NCI-H69 (cell line): ENCODE measurements at regions not wholly inside any gene's neighbourhood (a gene's known extent, or its start where the extent isn't known, plus 50 kb on each side); places are given as distances from the start of the nearest gene placed in this dataset.
"Not testable (repeated sequence)": the region's sequence is repeated elsewhere in the genome, so short reads cannot be mapped to it uniquely, and the experiment has no call there.

ENCODE experiments used
- DNase-seq: peaks from one replicate; lab custom pipeline; 2025; lab: John Stamatoyannopoulos, UW

- DNase-seq, result no peak
Observed at GRCh38 chr5:145104106-145104505, 731.0 kb downstream of the PRELID2 start.

- DNase-seq, result peak; percentile 50
Observed at GRCh38 chr5:145101246-145101645, 733.9 kb downstream of the PRELID2 start.

- no peak for DNase-seq
Observed at GRCh38 chr5:145090115-145090514, 745.0 kb downstream of the PRELID2 start.

- DNase-seq, result no peak
Observed at GRCh38 chr5:145084834-145085233, 750.3 kb downstream of the PRELID2 start.

- DNase-seq, result no peak
Observed at GRCh38 chr5:145077028-145077427, 758.1 kb downstream of the PRELID2 start.

- DNase-seq, result no peak
Observed at GRCh38 chr5:145076040-145076439, 759.1 kb downstream of the PRELID2 start.

GRCh38 chr5:145072889-145073288 is 762.3 kb downstream of the PRELID2 start:
- peak; percentile 89 for DNase-seq

GRCh38 chr5:145068721-145069120 is 766.4 kb downstream of the PRELID2 start:
- no peak for DNase-seq

GRCh38 chr5:145062280-145063062 is 772.7 kb downstream of the PRELID2 start:
- DNase-seq, result no peak

- DNase-seq, result peak; percentile 39
Observed at GRCh38 chr5:145056800-145057199, 778.3 kb downstream of the PRELID2 start.

- no peak for DNase-seq
Observed at GRCh38 chr5:145050181-145050580, 785.0 kb downstream of the PRELID2 start.

GRCh38 chr5:145044970-145045369 is 790.2 kb downstream of the PRELID2 start:
- no peak for DNase-seq

- no peak for DNase-seq
Observed at GRCh38 chr5:145028626-145029025, 806.5 kb downstream of the PRELID2 start.

GRCh38 chr5:145027286-145027685 is 807.9 kb downstream of the PRELID2 start:
- DNase-seq, result no peak

- no peak for DNase-seq
Observed at GRCh38 chr5:145025775-145026174, 809.4 kb downstream of the PRELID2 start.

- peak; percentile 11 for DNase-seq
Observed at GRCh38 chr5:145015146-145015545, 820.0 kb downstream of the PRELID2 start.

GRCh38 chr5:145014109-145014508 is 821.0 kb downstream of the PRELID2 start:
- DNase-seq, result no peak

- DNase-seq, result no peak
Observed at GRCh38 chr5:145010834-145011233, 824.3 kb downstream of the PRELID2 start.

GRCh38 chr5:145008876-145009530 is 826.1 kb downstream of the PRELID2 start:
- DNase-seq, result no peak

- not testable (repeated sequence) for DNase-seq
Observed at GRCh38 chr5:144994356-144994755, 823.7 kb downstream of the KCTD16 start.

- no peak for DNase-seq
Observed at GRCh38 chr5:144983101-144983500, 812.4 kb downstream of the KCTD16 start.

- DNase-seq, result peak; percentile 26
Observed at GRCh38 chr5:144979516-144980264, 809.0 kb downstream of the KCTD16 start.

- no peak for DNase-seq
Observed at GRCh38 chr5:144972317-144972716, 801.6 kb downstream of the KCTD16 start.
